PC-3 (cell line): ENCODE measurements at regions not wholly inside any gene's neighbourhood (a gene's known extent, or its start where the extent isn't known, plus 50 kb on each side); places are given as distances from the start of the nearest gene placed in this dataset.

Source experiments
- EZH2 ChIP-seq: fragments of 300-600 bp; sonication (generic); IDR thresholded peaks from one replicate; pipeline ENCODE4 v1.6.1; 2017; ENCODE audit warnings: antibody characterized with exemption, mild to moderate bottlenecking, low read length; ENCODE audit not compliant: unreplicated experiment
- EZH2phosphoT487 ChIP-seq: fragments of 300-600 bp; sonication (generic); IDR thresholded peaks from 2 replicates; pipeline ENCODE4 v1.6.1; 2018; ENCODE audit warnings: mild to moderate bottlenecking, antibody characterized with exemption, low read length, borderline replicate concordance
- TF ChIP-seq, protein P1 (sequence below): fragments of 300-600 bp; sonication (generic); conservative IDR thresholded peaks from 2 replicates; pipeline ENCODE4 v1.5.1; 2017; ENCODE audit warnings: antibody characterized with exemption, low read depth, mild to moderate bottlenecking, low read length

DNA sequence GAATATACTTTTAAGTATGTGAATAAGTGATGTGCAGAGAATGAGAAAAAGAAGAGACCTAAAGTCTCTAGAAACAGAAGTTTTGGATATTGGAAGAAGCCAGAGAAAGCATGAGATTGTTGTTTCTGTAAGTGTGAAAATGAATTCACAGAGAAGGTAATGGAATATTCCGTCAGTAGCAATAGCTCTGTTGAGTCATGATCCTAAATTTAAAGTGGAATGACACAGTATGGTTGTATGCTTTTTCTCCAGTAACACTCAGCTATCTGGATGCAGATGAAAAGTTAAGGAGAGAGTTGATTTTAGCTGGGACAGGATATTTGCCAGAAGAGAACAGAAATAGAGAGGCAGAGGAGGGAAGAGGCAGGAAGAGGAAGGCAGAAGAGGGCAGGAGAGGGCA is 1166.3 kb downstream of the GALC start:
- TF ChIP-seq, protein P1, sequence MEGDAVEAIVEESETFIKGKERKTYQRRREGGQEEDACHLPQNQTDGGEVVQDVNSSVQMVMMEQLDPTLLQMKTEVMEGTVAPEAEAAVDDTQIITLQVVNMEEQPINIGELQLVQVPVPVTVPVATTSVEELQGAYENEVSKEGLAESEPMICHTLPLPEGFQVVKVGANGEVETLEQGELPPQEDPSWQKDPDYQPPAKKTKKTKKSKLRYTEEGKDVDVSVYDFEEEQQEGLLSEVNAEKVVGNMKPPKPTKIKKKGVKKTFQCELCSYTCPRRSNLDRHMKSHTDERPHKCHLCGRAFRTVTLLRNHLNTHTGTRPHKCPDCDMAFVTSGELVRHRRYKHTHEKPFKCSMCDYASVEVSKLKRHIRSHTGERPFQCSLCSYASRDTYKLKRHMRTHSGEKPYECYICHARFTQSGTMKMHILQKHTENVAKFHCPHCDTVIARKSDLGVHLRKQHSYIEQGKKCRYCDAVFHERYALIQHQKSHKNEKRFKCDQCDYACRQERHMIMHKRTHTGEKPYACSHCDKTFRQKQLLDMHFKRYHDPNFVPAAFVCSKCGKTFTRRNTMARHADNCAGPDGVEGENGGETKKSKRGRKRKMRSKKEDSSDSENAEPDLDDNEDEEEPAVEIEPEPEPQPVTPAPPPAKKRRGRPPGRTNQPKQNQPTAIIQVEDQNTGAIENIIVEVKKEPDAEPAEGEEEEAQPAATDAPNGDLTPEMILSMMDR, result no peak
- no peak for TF ChIP-seq EZH2phosphoT487
- TF ChIP-seq EZH2, result no peak
